ENCODE measurements at regions not wholly inside any gene's neighbourhood (a gene's known extent, or its start where the extent isn't known, plus 50 kb on each side); places are given as distances from the start of the nearest gene placed in this dataset.
"Not testable (repeated sequence)": the region's sequence is repeated elsewhere in the genome, so short reads cannot be mapped to it uniquely, and the experiment has no call there.

DNA sequence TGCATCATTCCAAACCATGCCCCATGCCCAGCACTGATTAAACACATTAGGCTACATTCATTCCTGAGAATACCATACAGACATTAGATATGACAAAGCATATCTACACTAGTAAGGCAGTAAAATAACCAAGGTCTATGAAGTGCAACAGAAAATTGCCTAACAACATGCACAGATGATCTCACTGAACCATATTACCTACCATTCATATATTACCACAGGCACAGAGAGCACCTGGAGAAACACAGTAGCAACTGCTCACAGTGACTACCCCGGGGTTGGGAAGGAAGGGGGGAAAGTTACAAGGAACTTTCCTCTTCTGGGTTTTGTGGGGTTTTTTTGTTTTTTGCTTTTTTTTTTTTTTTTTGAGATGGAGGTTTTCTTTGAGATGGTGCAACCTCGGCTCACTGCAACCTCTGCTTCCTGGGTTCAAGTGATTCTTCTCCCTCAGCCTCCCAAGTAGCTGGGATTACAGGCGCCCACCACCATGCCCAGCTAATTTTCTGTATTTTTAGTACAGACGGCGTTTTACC, 669.6 kb downstream of the UQCRFS1 start:
- CTCF ChIA-PET: no interaction called here
- Mint-ChIP-seq H3K4me1 (ENCODE audit: low read depth) (no peaks in the 10 kb centered on the region), H3K36me3 (ENCODE audit: low read depth) (no peaks in the 10 kb centered on the region), H3K27ac (no peak overlapping the region), H3K4me3 (no peak overlapping the region), H3K9me3 (no peaks in the 10 kb centered on the region), H3K27me3 (no peaks in the 10 kb centered on the region)
- DNase-seq (no peak), ATAC-seq (no peak)
- POLR2A ChIA-PET: no interaction called here
- TF ChIP-seq, protein P1, sequence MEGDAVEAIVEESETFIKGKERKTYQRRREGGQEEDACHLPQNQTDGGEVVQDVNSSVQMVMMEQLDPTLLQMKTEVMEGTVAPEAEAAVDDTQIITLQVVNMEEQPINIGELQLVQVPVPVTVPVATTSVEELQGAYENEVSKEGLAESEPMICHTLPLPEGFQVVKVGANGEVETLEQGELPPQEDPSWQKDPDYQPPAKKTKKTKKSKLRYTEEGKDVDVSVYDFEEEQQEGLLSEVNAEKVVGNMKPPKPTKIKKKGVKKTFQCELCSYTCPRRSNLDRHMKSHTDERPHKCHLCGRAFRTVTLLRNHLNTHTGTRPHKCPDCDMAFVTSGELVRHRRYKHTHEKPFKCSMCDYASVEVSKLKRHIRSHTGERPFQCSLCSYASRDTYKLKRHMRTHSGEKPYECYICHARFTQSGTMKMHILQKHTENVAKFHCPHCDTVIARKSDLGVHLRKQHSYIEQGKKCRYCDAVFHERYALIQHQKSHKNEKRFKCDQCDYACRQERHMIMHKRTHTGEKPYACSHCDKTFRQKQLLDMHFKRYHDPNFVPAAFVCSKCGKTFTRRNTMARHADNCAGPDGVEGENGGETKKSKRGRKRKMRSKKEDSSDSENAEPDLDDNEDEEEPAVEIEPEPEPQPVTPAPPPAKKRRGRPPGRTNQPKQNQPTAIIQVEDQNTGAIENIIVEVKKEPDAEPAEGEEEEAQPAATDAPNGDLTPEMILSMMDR (IDR thresholded peaks at IDR 0.05): no peak
- intact Hi-C loops (cut with micrococcal nuclease): no loop called here

DNA sequence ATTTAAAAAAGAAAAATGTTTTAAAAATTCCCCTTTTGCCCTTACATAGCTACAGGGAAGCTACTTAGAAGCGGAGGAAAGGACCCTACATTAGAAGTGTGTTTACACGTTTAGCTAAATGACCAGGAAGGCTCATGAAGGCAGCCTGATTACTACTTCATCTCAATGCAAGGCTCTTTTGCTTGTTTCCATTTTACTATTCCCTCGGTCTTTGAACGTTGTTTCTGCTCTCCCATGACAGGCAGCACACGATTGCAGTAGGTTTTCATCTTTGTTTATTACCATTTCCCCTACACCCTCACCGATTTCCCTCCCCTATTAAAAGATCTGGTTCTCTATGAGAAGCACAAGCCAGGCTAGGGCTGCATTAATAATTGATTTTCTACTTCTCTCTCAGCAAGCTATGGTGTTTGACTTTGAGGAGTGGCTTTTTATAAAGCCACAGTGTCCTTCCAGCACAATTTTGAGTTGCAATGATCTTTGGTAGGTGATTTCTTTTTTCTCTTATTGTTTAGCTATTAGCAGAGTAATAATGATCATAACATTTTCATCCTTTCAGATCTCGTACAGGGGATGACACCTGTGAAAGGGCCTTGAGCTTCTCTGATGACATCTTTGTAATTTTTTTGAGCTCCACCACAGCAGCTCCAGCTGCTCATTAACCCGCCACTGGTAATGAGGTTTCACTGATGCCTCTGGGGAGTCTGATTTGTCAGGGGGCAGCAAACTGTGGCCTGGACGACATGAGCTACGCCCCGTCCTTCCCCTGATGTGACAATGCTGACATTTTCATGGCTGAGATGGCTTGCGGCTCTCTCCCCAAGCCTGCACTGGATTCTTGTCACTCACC, 670.3 kb downstream of the UQCRFS1 start:
- ChIA-PET POLR2A (no interaction called here), CTCF (no interaction called here)
- TF ChIP-seq, protein P1 (IDR thresholded peaks at IDR 0.05): no peak
- H3K4me3 Mint-ChIP-seq: no peak overlapping the region
- intact Hi-C loops (cut with micrococcal nuclease): no loop called here
- no peaks in the 10 kb centered on the region for H3K36me3 Mint-ChIP-seq (ENCODE audit: low read depth)
- DNase-seq (no peak), ATAC-seq (no peak)
- H3K4me1 Mint-ChIP-seq (ENCODE audit: low read depth): no peaks in the 10 kb centered on the region
- H3K27ac Mint-ChIP-seq: no peak overlapping the region
- H3K27me3 Mint-ChIP-seq: no peaks in the 10 kb centered on the region
- H3K9me3 Mint-ChIP-seq: peaks cover 6% of the 10 kb centered on the region

DNA sequence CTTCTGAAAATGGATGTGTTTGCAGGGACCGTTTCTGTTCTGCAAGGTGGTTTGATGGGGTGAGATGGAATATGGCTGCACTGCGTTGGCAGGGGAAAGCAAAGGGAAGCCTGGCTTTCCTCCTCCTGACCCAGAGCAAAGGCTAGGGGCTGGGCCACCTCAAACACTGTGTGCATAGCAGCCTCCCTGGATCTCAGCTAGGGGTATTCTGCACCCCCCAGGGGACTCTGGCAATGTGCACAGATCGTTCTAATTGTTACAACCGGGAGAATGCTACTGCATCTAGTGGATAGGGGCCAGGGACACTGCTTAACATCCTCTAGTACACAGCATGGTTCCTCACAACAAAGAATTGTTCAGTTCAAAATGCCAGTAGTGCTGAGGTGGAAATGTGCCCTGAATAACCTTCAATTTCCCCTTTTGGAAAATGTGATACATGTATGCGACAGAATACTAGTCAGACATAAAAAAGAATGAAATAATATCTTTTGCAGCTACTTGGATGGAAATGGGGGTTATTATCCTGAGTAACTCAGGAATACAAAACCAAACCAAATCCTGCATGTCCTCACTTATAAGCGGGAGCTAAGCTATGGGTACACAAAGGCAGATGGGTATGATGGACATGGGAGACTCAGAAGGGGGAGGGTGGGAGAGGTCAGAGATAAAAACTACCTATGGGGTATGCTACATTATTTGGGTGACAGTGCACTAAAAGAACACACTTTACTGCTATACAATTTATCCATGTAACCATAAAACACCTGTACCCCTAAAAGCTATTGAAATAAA, 671.2 kb downstream of the UQCRFS1 start:
- CTCF ChIA-PET: interaction anchor here (0.8 kb wide), 1 partner anchor 92 kb away, joined by 3 read pairs; no protein-coding TSS in a partner anchor
- H3K36me3 Mint-ChIP-seq (ENCODE audit: low read depth): no peaks in the 10 kb centered on the region
- no peak overlapping the region for H3K27ac Mint-ChIP-seq
- POLR2A ChIA-PET: no interaction called here
- H3K4me1 Mint-ChIP-seq (ENCODE audit: low read depth): no peaks in the 10 kb centered on the region
- peaks cover 6% of the 10 kb centered on the region for H3K9me3 Mint-ChIP-seq
- no peak overlapping the region for H3K4me3 Mint-ChIP-seq
- DNase-seq (no peak), ATAC-seq (no peak)
- H3K27me3 Mint-ChIP-seq: no peaks in the 10 kb centered on the region
- TF ChIP-seq, protein P1 (IDR thresholded peaks at IDR 0.05): no peak
- intact Hi-C loops (cut with micrococcal nuclease): no loop called here

DNA sequence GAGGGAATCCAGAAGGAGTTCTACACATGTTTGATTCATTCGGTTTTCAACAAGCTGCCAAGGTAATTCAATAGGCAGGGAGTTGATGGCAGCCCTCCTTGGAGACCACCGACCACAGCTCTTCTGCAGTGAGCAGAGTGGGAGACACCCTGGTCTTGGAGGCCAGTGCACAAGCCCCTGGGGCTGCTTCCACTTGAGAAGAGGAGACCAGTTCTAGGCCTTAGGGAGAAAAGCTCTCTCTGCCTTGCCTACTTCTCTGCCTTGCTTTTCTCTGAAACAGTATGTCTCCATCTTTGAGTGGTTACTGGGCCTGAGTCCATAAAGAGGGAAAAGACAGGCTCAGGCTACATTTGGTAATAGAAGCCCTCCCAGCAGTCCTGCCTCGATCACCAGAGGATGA, 671.9 kb downstream of the UQCRFS1 start:
- Mint-ChIP-seq H3K27ac (no peak overlapping the region), H3K9me3 (peaks cover 6% of the 10 kb centered on the region), H3K36me3 (ENCODE audit: low read depth) (no peaks in the 10 kb centered on the region), H3K4me1 (ENCODE audit: low read depth) (no peaks in the 10 kb centered on the region), H3K27me3 (no peaks in the 10 kb centered on the region), H3K4me3 (no peak overlapping the region)
- intact Hi-C loops (cut with micrococcal nuclease): no loop called here
- DNase-seq (no peak), ATAC-seq (no peak)
- ChIA-PET CTCF (interaction anchor here (0.8 kb wide), 1 partner anchor 93 kb away, joined by 3 read pairs; no protein-coding TSS in a partner anchor), POLR2A (no interaction called here)
- TF ChIP-seq, protein P1 (IDR thresholded peaks at IDR 0.05): no peak

DNA sequence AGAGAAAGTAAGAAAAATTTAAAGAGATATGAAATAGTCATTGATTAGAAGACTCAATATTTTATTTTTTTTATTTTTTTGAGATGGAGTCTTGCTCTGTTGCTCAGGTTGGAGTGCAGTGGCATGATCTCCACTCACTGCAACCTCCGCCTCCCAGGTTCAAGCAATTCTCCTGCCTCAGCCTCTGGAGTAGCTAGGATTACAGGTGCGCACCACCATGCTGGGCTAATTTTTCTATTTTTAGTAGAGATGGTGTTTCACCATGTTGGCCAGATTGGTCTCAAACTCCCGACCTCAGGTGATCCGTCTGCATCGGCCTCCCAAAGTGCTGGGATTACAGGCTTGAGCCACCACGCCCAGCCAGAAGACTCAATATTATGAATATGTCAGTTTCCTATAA, 672.6 kb downstream of the UQCRFS1 start:
- H3K36me3 Mint-ChIP-seq (ENCODE audit: low read depth); ATAC-seq; H3K27me3 Mint-ChIP-seq; intact Hi-C loops (cut with micrococcal nuclease); DNase-seq; H3K4me1 Mint-ChIP-seq (ENCODE audit: low read depth); POLR2A ChIA-PET; H3K4me3 Mint-ChIP-seq; CTCF ChIA-PET; H3K27ac Mint-ChIP-seq: not testable (repeated sequence)
- peaks cover 10% of the 10 kb centered on the region for H3K9me3 Mint-ChIP-seq

All from activated CD8-positive, alpha-beta T cell treated with anti-CD3 and anti-CD28 coated beads for 36 hours (primary cell).